ENCODE measurements at regions not wholly inside any gene's neighbourhood (a gene's known extent, or its start where the extent isn't known, plus 50 kb on each side); places are given as distances from the start of the nearest gene placed in this dataset.

DNA sequence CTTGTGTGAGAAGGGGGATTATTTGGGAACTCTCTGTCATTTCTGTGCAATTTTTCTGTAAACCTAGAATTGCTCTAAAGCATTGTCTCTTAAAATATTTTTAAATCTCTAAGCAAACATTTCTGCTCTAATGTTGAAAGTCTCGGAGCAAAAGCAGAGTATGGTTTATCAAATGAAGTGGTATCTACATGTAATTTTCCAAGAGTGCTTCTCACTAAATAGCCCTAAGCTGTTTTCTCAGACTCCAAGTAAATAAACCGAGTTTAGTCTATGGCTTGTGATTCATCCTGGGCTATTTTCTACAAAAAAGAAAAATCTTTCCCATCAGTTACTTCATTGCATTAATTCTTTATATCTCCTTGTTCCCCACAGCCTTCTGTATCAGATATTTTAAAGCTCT is 90.8 kb downstream of the METTL4 start:
- no peak for DNase-seq (ENCODE audit: low read depth)
- TF ChIP-seq, protein P1, sequence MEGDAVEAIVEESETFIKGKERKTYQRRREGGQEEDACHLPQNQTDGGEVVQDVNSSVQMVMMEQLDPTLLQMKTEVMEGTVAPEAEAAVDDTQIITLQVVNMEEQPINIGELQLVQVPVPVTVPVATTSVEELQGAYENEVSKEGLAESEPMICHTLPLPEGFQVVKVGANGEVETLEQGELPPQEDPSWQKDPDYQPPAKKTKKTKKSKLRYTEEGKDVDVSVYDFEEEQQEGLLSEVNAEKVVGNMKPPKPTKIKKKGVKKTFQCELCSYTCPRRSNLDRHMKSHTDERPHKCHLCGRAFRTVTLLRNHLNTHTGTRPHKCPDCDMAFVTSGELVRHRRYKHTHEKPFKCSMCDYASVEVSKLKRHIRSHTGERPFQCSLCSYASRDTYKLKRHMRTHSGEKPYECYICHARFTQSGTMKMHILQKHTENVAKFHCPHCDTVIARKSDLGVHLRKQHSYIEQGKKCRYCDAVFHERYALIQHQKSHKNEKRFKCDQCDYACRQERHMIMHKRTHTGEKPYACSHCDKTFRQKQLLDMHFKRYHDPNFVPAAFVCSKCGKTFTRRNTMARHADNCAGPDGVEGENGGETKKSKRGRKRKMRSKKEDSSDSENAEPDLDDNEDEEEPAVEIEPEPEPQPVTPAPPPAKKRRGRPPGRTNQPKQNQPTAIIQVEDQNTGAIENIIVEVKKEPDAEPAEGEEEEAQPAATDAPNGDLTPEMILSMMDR (IDR thresholded peaks at IDR 0.05; ENCODE audit: low read depth, low read length, missing control alignments): no peak
- H3K4me3 ChIP-seq (ENCODE audit: low read depth, low read length): no peak overlapping the region

- H3K4me3 ChIP-seq (ENCODE audit: low read depth, low read length): no peak overlapping the region
- TF ChIP-seq, protein P1 (IDR thresholded peaks at IDR 0.05; ENCODE audit: low read depth, low read length, missing control alignments): no peak
- DNase-seq (ENCODE audit: low read depth): no peak
These were observed 88.4 kb downstream of the METTL4 start for GRCh38 chr18:2482706-2483475.

- no peak for DNase-seq (ENCODE audit: low read depth)
- no peak overlapping the region for H3K4me3 ChIP-seq (ENCODE audit: low read depth, low read length)
- TF ChIP-seq, protein P1 (IDR thresholded peaks at IDR 0.05; ENCODE audit: low read depth, low read length, missing control alignments): no peak
These were observed 85.3 kb downstream of the METTL4 start for GRCh38 chr18:2485983-2486382.

- TF ChIP-seq, protein P1 (IDR thresholded peaks at IDR 0.05; ENCODE audit: low read depth, low read length, missing control alignments): no peak
- no peak for DNase-seq (ENCODE audit: low read depth)
- H3K4me3 ChIP-seq (ENCODE audit: low read depth, low read length): no peak overlapping the region
These were observed 84.9 kb downstream of the METTL4 start for GRCh38 chr18:2486426-2486825.

All from GM12864 (cell line).